ENCODE measurements at regions not wholly inside any gene's neighbourhood (a gene's known extent, or its start where the extent isn't known, plus 50 kb on each side); places are given as distances from the start of the nearest gene placed in this dataset.

DNA sequence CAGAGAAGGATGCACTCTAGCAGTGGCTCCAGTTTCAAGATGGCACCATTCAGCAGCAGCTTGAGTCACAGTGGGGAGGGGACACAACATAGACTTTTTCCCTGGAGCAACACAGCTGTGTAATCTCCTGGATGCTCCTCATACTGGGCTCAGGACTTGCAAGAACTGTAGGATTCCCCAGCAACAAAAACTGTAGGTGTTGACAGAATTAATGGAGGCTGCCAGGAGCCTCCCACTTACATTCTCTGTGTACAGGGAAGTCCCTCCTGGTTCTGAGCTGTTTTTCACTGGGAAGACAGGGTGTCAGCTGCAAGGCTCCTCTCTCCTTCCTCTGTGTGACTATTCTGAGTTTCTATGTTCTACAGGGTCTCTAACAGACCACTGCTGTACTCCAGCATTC, 217.9 kb downstream of the KIF21A start:
- Histone ChIP-seq H3K9me3 (replicated peaks; ENCODE audit: control insufficient read depth, insufficient read depth, low read depth, low read length) (no peaks in the 10 kb centered on the region), H3K27ac (ENCODE audit: extremely low read depth, low read depth, low read length) (no peak overlapping the region), H3K4me3 (no peak overlapping the region), H3K36me3 (ENCODE audit: control insufficient read depth, insufficient read depth, low read length) (no peaks in the 10 kb centered on the region), H3K4me2 (ENCODE audit: insufficient read depth, low read length) (no peak overlapping the region), H3K27me3 (ENCODE audit: control insufficient read depth in 2 of 2, insufficient read depth in 2 of 2, low read length in 2 of 2) (no peaks in the 10 kb centered on the region), H3K9ac (ENCODE audit: insufficient read depth in 1 of 2, low read depth in 2 of 2, low read length in 2 of 2) (no peak overlapping the region), H2AFZ (ENCODE audit: low read depth, low read length) (no peak overlapping the region), H4K20me1 (replicated peaks; ENCODE audit: control insufficient read depth, insufficient read depth, low read length) (no peaks in the 10 kb centered on the region), H3K9me1 (ENCODE audit: control insufficient read depth, insufficient read depth, low read length) (no peaks in the 10 kb centered on the region), H3K79me2 (ENCODE audit: control insufficient read depth, insufficient read depth, low read length) (no peaks in the 10 kb centered on the region), H3K4me1 (replicated peaks in 1 of 2; ENCODE audit: control insufficient read depth in 2 of 2, insufficient read depth in 2 of 2, low read length in 2 of 2) (no peaks in the 10 kb centered on the region)
- ChIA-PET CTCF (ENCODE audit: low intra/inter-chr PET ratio) (no interaction called here), POLR2A (no interaction called here)
- no TSS peak for BruUV-seq (replicated peaks)
- no peak for DNase-seq (ENCODE audit: extremely low read depth in 1 of 4, low spot score in 3 of 4)
- intact Hi-C loops (cut with micrococcal nuclease) (no loop called here), in situ Hi-C loops (cut with MboI) (no loop called here)
- ATAC-seq, result no peak
- FAIRE-seq, result no peak
- TF ChIP-seq RAD21 (CRISPR knock-in tag; conservative IDR thresholded peaks at IDR 0.05 in 1 of 2, IDR thresholded peaks at IDR 0.05 in 1 of 2) (no peak), BRF2 (IDR thresholded peaks at IDR 0.05; ENCODE audit: borderline replicate concordance, insufficient read depth, insufficient read length) (no peak), WHSC1 (IDR thresholded peaks at IDR 0.05; ENCODE audit: low read length) (no peak), KDM2B (CRISPR knock-in tag; IDR thresholded peaks at IDR 0.05) (no peak), OTX1 (CRISPR knock-in tag; IDR thresholded peaks at IDR 0.05) (no peak), CCNT2 (IDR thresholded peaks at IDR 0.05; ENCODE audit: borderline replicate concordance, extremely low read depth, insufficient read length, low read depth, low read length) (no peak), REST (IDR thresholded peaks at IDR 0.05; ENCODE audit: borderline replicate concordance) (no peak), REST (CRISPR knock-in tag; IDR thresholded peaks at IDR 0.05; ENCODE audit: low read depth) (no peak), ZBTB8A (IDR thresholded peaks at IDR 0.05; ENCODE audit: partially characterized antibody) (no peak), JUND (IDR thresholded peaks at IDR 0.05; ENCODE audit: borderline replicate concordance, low read depth, low read length) (no peak), JUND (tag; IDR thresholded peaks at IDR 0.05; ENCODE audit: borderline replicate concordance, low read depth, low read length) (no peak), KAT7 (CRISPR knock-in tag; IDR thresholded peaks at IDR 0.05; ENCODE audit: borderline replicate concordance) (no peak), ZNF24 (IDR thresholded peaks at IDR 0.05) (no peak)

Data from K562 (cell line).